ENCODE measurements at regions not wholly inside any gene's neighbourhood (a gene's known extent, or its start where the extent isn't known, plus 50 kb on each side); places are given as distances from the start of the nearest gene placed in this dataset.
"Not testable (repeated sequence)": the region's sequence is repeated elsewhere in the genome, so short reads cannot be mapped to it uniquely, and the experiment has no call there.

DNA sequence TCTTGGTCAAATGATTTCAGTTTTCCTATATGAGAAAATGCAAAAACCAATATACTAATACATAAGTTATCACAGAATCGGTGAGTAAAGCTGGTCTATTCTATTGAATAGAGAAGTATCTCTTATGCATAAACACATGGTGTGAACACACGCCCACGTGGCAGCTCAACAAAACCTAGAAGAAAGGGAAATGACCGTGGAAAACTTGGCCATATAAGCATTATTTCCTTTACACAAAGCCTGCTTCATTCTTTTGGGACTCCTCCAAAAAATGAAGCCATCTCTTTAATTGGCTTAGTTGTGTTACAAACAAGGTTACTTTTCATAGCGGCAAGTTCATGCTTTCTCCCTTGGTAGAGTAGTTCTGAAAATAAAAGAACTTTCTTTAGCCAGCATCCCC lies 183.2 kb downstream of the TMEM161B start:
- FAIRE-seq (no peak), DNase-seq (no peak)

DNA sequence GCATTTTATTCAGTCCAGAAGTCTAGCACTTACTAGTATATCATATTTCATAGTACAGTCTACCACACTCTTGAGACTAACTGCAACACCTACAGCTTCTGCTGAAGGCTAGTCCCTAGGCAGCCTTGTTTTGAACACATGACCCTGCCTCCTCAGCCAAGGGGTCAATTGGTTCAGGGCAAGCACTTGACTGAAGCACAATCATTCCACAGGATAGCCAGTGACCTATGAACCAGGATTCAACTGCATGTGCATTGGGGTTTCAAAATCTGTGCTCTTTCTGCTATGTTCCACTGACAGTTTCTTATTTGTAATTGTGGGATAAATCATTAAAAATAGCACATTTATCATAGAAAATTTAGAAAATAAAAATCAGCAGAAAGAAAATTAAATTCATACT lies 186.8 kb downstream of the TMEM161B start:
- Histone ChIP-seq H3K36me3 (no peaks in the 10 kb centered on the region), H3K4me3 (no peak overlapping the region), H3K4me1 (no peaks in the 10 kb centered on the region), H3K9me3 (no peaks in the 10 kb centered on the region), H3K27me3 (no peaks in the 10 kb centered on the region), H3K27ac (no peak overlapping the region)
- intact Hi-C loops (cut with DNase I), result no loop called here
- DNase-seq (no peak), ATAC-seq (no peak), FAIRE-seq (no peak)
- TF ChIP-seq, protein P1, sequence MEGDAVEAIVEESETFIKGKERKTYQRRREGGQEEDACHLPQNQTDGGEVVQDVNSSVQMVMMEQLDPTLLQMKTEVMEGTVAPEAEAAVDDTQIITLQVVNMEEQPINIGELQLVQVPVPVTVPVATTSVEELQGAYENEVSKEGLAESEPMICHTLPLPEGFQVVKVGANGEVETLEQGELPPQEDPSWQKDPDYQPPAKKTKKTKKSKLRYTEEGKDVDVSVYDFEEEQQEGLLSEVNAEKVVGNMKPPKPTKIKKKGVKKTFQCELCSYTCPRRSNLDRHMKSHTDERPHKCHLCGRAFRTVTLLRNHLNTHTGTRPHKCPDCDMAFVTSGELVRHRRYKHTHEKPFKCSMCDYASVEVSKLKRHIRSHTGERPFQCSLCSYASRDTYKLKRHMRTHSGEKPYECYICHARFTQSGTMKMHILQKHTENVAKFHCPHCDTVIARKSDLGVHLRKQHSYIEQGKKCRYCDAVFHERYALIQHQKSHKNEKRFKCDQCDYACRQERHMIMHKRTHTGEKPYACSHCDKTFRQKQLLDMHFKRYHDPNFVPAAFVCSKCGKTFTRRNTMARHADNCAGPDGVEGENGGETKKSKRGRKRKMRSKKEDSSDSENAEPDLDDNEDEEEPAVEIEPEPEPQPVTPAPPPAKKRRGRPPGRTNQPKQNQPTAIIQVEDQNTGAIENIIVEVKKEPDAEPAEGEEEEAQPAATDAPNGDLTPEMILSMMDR (IDR thresholded peaks at IDR 0.05), result no peak

More for the DNA sequence above, 183.2 kb downstream of the TMEM161B start:
- H3K27ac ChIP-seq, result no peak overlapping the region
- H3K4me3 ChIP-seq, result no peak overlapping the region
- no peaks in the 10 kb centered on the region for H3K9me3 ChIP-seq
- WGBS, 2 donors, result 50 to 61% methylated on average over 5 of the region's 5 CpGs
- TF ChIP-seq, protein P1 (IDR thresholded peaks at IDR 0.05), result no peak
- no peaks in the 10 kb centered on the region for H3K36me3 ChIP-seq
- no peak for ATAC-seq
- no peaks in the 10 kb centered on the region for H3K4me1 ChIP-seq
- intact Hi-C loops (cut with DNase I), result no loop called here
- no peaks in the 10 kb centered on the region for H3K27me3 ChIP-seq

DNA sequence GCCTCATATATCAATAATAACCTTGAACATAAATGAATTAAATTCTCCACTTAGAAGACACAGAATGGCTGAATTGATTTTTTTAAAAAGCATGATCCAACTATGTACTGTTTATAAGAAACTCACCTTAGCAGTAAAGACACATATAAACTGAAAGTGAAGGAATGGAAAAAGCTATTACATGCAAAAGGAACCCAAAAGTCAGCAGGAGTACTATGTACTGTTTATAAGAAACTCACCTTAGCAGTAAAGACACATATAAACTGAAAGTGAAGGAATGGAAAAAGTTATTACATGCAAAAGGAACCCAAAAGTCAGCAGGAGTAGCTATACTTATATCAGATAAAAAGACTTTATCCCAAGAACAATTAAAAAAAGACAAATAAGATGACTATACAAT lies 204.8 kb downstream of the TMEM161B start:
- Histone ChIP-seq H3K27ac (no peak overlapping the region), H3K36me3 (no peaks in the 10 kb centered on the region), H3K9me3 (no peaks in the 10 kb centered on the region), H3K4me3 (no peak overlapping the region), H3K4me1 (no peaks in the 10 kb centered on the region), H3K27me3 (no peaks in the 10 kb centered on the region)
- DNase-seq, result no peak
- no peak for FAIRE-seq
- TF ChIP-seq, protein P1 (IDR thresholded peaks at IDR 0.05), result no peak
- ATAC-seq, result no peak
- intact Hi-C loops (cut with DNase I), result no loop called here

DNA sequence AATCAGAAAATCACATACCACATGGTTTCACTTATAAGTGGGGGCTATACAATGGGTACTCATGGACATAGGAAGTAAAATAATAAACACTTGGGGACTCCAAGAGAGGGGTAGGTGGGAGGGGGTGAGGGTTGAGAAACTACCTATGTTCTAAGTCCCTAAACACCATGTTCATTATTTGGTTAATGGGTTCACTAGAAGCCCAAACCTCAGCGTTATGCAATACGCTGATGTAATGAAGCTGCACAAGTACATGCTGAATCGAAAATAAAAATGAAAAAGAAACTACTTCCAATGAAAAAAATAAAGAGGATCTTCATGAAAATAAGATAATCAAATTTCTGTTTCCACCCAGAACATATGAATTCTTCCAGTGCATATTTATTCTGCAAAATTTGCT lies 208.5 kb downstream of the TMEM161B start:
- Histone ChIP-seq H3K9me3 (no peaks in the 10 kb centered on the region), H3K4me1 (no peaks in the 10 kb centered on the region), H3K27ac (no peak overlapping the region), H3K36me3 (no peaks in the 10 kb centered on the region), H3K27me3 (no peaks in the 10 kb centered on the region), H3K4me3 (no peak overlapping the region)
- ATAC-seq, result no peak
- no peak for FAIRE-seq
- TF ChIP-seq, protein P1 (IDR thresholded peaks at IDR 0.05), result no peak
- intact Hi-C loops (cut with DNase I), result no loop called here
- DNase-seq, result no peak
- WGBS, 2 donors, result 82 to 85% methylated on average over 3 of the region's 3 CpGs

DNA sequence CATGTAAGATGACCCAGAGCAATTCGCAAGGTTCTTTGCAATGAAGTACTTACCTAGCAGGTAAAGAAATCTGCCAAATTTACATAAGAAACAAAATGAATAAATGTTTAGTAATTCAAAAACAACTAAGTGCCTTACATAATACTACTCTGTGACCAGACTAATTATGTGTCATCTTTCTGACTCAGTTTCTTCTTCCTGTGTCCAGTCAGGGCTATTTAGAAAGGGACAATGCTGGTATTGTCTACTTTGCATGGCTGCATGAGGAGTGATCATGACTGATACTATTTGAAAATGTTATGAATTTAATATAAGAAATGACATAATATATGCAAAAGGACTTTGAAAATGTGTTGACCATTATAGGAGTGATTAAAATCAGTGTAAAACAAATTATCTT lies 210.0 kb downstream of the TMEM161B start:
- Histone ChIP-seq H3K4me1 (no peaks in the 10 kb centered on the region), H3K36me3 (no peaks in the 10 kb centered on the region), H3K9me3 (no peaks in the 10 kb centered on the region), H3K27ac (no peak overlapping the region), H3K4me3 (no peak overlapping the region), H3K27me3 (no peaks in the 10 kb centered on the region)
- intact Hi-C loops (cut with DNase I), result no loop called here
- FAIRE-seq, result no peak
- TF ChIP-seq, protein P1 (IDR thresholded peaks at IDR 0.05), result no peak
- no peak for DNase-seq
- no peak for ATAC-seq
- 90 to 100% methylated on average over 1 of the region's 1 CpG for WGBS, 2 donors

DNA sequence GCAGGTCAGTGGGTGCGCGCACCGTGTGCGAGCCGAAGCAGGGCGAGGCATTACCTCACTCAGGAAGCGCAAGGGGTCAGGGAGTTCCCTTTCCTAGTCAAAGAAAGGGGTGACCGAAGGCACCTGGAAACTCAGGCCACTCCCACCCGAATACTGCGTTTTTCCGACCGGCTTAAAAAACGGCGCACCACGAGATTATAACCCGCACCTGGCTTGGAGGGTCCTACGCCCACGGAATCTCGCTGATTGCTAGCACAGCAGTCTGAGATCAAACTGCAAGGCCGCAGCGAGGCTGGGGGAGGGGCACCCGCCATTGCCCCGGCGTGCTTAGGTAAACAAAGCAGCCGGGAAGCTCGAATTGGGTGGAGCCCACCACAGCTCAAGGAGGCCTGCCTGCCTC lies 216.2 kb downstream of the TMEM161B start:
- WGBS, 2 donors, result 54 to 61% methylated on average over 15 to 26 of the region's 26 CpGs
- DNase-seq; H3K9me3 ChIP-seq; H3K27me3 ChIP-seq; H3K36me3 ChIP-seq; ATAC-seq; intact Hi-C loops (cut with DNase I); H3K4me1 ChIP-seq; FAIRE-seq; H3K4me3 ChIP-seq; H3K27ac ChIP-seq: not testable (repeated sequence)

Data from pancreas (tissue), 10 donors.